HG02623 (cell line): ENCODE measurements at regions not wholly inside any gene's neighbourhood (a gene's known extent, or its start where the extent isn't known, plus 50 kb on each side); places are given as distances from the start of the nearest gene placed in this dataset.
"Not testable (repeated sequence)": the region's sequence is repeated elsewhere in the genome, so short reads cannot be mapped to it uniquely, and the experiment has no call there.

Experiments used
- ATAC-seq: cut with Tn5 transposase; IDR thresholded peaks from one replicate; pipeline ENCODE4 v1.9.1; 2021; ENCODE audit warnings: moderate library complexity; ENCODE audit not compliant: unreplicated experiment

DNA sequence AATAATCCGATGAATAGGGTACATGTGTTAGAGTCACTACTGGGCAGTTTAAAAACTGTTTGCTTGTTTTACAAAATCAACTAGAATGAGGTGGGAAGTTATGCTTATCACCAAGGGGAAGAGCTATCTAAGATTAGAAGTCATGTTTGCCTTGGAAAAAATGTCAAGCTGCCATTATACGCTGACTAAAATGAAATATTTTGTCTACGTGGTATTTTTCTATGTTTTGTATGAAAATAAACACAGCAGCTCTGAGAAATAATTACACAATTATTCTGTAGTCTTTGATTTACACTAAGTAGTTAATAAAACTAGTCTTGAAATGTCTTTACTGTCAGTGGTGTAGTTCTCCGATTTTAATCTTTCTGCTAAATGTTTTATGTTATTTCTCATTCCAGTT is 241.9 kb upstream of the TARS1 start:
- ATAC-seq = no peak

DNA sequence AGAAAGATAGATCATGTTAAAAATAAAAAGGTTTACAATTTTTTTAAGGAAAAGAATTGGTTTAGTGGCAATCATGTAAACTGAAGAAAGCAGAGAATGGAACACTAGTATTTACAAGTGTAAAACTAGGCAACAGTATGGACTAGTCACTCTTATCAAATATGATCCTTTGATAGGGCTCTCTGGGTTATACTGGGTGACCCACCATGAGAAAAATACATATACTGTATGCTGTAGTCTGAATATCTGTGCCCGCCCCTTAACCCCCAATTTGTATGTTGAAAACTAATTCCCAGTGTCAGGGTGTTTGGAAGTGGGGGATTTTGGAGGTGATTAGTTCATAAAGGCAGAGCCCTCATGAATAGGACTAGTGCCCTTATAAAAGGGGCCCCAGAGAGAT is 236.8 kb upstream of the TARS1 start:
- ATAC-seq = no peak

GRCh38 chr5:33205079-33205478 is 235.7 kb upstream of the TARS1 start:
- no peak for ATAC-seq

- no peak for ATAC-seq
These were observed 234.9 kb upstream of the TARS1 start for GRCh38 chr5:33205727-33206410.

- ATAC-seq = no peak
These were observed 233.7 kb upstream of the TARS1 start for GRCh38 chr5:33206962-33207506.

- ATAC-seq = no peak
These were observed 231.5 kb upstream of the TARS1 start for GRCh38 chr5:33209252-33209651.

- not testable (repeated sequence) for ATAC-seq
These were observed 230.5 kb upstream of the TARS1 start for GRCh38 chr5:33210221-33210620.

GRCh38 chr5:33210978-33211377 is 229.8 kb upstream of the TARS1 start:
- no peak for ATAC-seq

GRCh38 chr5:33212439-33212838 is 228.3 kb upstream of the TARS1 start:
- no peak for ATAC-seq

DNA sequence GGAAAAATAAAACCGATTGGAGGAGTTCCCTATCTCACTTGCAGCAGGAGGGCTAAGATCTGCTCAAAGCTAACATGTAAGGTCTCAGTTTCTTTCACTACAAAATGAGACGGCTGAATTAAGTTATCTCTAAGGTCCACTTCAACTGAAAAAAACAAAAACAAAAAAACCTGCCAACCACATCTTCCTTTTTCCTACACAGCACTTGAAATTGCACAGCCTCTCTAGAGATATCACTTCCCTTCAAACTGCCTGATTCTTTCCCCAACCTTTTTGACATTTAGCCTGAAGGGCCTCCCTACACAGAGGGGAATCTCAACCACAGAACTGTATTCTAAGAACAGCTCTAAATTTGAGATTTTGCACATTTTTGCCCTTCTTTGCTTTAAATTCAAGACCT is 227.9 kb upstream of the TARS1 start:
- no peak for ATAC-seq

DNA sequence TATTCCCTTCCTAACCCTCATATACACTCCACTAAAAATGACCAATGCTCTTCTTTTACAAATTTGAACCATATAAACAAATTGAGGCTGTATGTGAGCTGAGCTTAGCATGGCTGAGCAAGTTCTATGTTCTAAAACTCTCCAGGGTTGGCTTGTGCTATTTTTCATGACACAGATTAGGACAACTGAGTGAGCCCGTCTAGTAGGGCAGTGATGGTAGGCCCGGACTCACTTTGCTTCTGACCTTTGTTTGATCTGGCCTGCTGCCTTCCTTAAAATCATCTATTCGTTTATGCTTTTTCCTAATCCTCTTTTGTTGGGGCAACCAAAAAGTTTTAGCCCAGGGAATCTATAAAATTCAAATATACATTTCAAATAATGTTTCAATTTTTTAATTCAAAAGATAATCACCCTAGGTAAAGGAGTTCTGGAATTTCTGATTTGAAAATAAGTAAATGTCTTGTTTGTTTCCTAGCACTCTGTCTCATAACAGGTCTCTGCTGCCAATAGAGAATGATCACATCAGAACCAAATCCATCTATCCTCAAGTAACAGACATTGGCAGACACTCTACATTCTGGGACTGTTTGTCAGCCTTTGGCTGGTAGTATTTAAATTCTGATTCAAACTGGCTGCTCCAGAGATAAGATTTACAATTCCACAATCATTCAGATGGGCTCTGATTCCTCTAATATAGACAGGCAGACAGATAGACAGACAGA is 217.0 kb upstream of the TARS1 start:
- ATAC-seq = no peak

GRCh38 chr5:33224285-33224961 is 216.3 kb upstream of the TARS1 start:
- no peak for ATAC-seq

DNA sequence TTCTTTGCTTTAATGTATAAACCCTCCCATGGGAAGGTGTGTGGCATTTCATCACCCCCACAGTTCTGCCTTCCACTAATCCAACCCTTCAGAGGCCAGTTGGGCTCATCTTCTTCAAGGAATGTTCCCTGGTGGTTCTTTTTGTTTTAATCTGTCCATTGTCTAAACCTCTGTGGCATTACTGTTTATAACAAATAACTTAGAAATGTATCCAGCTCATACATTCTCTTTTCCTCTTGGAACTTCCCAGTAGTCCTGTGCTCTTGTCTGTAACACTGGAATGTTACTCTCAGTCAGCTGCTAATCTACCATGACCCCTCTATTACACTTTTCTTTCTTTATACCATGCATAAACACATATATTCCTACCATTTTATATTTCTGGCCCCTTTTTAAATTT is 213.5 kb upstream of the TARS1 start:
- no peak for ATAC-seq

GRCh38 chr5:33227746-33228145 is 213.0 kb upstream of the TARS1 start:
- no peak for ATAC-seq

DNA sequence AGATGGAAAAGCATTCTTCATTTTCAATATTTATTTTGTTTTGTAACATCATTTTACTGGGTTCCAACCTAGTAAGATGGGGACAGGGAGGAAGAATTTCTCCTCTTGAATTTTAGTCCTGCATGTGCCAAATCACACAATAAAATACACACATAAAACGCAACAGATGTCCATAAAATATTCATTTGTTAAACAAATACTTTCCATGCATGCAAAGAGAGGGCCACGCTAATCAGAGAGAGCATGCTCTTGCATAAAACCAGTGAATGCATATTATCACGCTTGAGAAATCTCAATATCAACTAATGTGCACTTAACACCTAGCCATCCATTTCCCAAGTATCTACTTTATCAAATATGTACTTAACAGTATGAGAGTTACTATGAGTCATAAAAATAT is 212.6 kb upstream of the TARS1 start:
- no peak for ATAC-seq

- no peak for ATAC-seq
These were observed 211.5 kb upstream of the TARS1 start for GRCh38 chr5:33229216-33229615.

GRCh38 chr5:33230467-33231078 is 210.2 kb upstream of the TARS1 start:
- ATAC-seq = no peak

- ATAC-seq = no peak
These were observed 209.5 kb upstream of the TARS1 start for GRCh38 chr5:33231214-33231710.

DNA sequence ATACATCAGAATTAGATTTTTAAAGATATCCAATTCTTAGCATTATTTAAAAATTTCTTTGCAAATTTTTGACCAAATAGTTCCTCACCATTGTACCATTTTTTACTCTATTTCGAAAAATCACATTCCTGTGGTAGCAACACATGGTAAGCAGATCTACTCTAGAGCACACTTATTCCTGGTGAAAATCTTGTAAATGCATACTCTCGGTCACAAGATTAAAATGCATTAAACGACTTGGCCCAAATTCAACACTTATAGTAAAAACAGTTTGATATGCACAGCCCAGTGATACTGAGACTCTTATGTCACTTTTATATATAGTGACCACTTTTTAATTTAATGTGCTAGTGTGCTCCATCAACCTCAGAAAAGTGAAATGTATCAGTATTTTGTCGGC is 208.8 kb upstream of the TARS1 start:
- no peak for ATAC-seq

GRCh38 chr5:33232731-33233505 is 207.8 kb upstream of the TARS1 start:
- no peak for ATAC-seq
